ENCODE measurements at regions not wholly inside any gene's neighbourhood (a gene's known extent, or its start where the extent isn't known, plus 50 kb on each side); places are given as distances from the start of the nearest gene placed in this dataset.

DNA sequence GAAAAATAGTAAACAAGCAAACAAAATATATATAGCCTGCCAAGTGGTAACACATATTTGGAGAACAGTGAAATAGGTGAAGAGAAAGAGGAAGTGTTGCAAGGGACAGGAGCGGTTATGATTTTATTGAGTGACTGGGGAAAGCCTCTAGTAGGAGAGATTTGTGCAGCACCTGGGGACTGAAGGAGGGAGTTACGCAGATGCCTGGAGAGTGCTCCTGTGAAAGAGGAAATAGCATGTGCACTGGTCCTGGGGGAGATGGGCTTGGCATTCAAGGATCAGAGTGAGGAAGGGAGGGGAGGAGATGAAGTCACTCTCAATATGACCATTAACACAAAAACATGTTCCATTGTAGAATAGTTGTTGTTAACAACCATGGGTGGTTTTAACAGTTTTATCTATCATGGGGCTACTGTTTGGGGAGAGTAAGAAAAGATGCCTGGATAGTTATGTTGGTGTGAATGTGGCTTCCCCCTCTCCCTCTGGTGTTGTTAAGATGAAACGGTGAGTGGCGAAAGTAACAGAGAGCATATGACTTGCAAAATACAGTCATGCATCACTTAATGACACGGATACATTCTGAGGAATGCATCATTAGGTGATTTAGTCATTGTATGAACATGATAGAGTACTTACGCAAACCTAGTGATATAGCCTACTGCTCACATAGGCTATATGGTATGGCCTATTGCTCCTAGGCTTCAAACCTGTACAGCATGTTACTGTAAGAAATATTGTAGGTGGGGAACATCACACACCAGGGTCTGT lies 251.7 kb upstream of the ARGLU1 start:
- no peak for DNase-seq

DNA sequence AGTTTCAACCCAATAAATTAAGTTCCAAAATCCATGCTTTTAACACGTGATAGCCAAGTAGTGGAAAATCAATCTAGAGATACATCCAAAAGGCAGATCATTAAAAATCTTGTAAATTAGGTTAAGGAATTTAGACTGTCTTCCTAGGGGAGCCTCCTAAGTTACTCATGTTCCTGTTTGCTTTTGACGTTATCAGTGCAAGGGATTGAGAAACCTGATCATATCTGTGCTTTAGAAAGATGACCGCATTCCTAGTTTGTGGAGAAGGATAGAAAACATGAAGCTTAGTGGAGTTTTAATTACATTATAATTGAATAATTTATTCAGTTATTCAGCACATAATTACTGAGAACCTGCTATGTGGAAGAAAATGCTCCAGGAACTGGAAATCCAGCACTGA lies 251.0 kb upstream of the ARGLU1 start:
- DNase-seq, result no peak

- DNase-seq, result no peak
Measured at GRCh38 chr13:106815545-106815944, 247.6 kb upstream of the ARGLU1 start.

- no peak for DNase-seq
Measured at GRCh38 chr13:106814463-106814862, 246.5 kb upstream of the ARGLU1 start.

DNA sequence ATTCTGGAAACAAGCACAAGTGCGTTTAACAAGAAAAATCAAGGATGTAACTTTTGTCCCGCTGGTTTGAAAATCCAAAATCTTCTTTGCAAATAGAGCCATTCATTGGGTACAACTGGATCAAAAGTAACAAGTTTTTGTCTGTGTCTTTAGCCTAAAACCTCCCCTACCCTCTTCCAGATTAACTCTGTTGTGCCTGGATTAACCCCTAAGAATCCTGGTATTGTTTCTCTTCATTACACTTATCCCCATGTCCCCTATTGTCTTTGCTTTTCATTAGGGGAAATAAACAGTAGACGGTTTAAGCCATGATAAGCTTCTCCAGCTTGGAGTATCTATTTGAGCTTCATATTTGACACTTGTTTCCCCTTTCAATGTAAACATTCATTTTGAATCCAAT lies 242.1 kb upstream of the ARGLU1 start:
- DNase-seq, result no peak

DNA sequence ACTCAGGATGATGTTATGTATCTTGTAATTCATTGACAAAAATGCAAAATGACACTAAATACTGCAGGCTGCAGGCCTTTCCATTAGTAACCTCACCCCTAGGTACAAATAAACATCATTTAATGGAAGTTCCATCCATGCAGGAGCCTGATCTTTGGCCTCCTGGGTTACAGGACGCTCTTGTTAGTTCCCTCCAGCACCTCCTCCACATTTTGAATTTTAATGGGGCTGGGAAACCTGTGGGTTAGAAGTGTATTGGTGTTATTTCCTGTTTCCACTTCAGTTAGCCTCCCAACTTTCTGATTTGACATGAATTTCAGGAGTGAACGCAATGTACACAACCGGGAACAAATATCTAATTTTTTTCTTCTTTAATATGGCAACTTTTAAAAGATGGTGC lies 237.1 kb upstream of the ARGLU1 start:
- no peak for DNase-seq

GRCh38 chr13:106802917-106803316 lies 235.0 kb upstream of the ARGLU1 start:
- DNase-seq, result no peak

- DNase-seq, result no peak
Measured at GRCh38 chr13:106799781-106800335, 231.9 kb upstream of the ARGLU1 start.

DNA sequence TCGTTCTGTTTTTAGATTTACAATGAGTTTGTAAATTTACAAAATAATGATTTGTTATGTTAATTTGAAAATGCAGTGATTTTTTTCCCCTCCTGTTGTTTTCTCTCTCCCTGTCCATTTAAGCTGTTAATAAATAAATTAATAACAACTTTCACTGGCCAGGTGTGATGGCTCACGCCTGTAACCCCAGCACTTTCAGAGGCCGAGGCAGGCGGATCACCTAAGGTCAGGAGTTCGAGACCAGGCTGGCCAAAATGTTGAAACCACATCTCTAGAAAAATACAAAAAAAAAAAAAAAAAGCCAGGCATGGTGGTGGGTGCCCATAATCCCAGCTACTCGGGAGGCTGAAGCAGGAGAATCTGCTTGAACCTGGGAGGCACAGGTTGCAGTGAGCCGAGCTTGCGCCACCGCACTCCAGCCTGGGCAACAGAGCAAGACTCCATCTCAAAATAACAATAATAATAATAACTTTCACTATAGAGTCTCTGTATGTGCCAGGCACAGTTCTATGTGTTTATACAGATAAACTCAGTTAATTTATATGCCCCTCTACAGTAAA lies 229.2 kb upstream of the ARGLU1 start:
- no peak for DNase-seq

DNA sequence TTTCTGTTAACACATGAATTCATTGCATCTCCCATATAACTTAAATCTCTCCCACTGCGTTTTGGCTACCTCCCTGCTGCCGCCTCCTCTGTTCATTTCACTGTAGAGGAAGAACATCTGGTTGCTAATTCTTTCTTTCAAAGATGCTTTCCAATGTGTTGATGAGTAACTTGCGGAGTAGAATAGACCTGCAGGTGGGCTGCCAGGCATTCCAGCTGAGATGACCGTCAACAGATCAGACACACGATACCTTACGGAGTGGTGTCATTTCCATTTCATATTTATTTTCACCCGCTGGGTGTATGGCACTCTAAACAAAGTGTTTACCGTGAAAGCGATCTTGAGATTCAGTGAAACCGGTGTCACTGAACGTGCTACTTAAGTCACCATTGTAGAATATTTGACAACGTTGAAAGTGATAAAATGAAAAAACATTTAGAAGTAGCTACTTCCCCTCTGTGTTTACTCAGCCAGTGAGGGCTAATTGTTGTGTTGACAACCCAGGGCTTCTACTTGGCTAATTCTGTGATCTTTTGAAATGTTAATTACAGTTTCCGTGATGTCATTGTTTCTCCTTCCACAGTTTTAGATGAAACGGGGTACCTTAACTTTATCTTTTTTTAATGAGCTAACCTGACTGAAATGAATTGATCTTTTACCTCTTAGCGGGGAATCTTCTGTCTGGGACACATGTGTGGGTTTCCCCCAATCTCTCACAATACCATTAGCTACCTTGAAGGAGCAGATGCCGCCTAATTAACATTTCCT lies 228.5 kb upstream of the ARGLU1 start:
- no peak for DNase-seq

DNA sequence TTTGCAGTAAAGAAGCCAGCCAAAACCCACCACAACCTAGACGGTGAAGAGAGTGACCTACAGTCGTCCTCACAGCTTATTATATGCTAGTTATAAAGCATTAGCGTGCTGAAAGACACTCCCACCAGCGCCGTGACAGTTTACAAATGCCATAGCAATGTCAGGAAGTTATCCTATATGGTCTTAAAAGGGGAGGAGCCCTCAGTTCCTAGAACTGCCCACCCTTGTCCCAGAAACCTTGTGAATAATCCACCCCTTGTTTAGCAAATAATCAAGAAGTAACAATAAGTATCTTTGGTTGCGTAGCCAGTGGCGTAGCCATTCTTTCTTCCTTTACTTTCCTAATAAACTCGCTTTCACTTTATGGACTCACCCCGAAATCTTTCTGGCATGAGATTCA lies 227.9 kb upstream of the ARGLU1 start:
- no peak for DNase-seq

GRCh38 chr13:106794117-106794516 lies 226.2 kb upstream of the ARGLU1 start:
- no peak for DNase-seq

DNA sequence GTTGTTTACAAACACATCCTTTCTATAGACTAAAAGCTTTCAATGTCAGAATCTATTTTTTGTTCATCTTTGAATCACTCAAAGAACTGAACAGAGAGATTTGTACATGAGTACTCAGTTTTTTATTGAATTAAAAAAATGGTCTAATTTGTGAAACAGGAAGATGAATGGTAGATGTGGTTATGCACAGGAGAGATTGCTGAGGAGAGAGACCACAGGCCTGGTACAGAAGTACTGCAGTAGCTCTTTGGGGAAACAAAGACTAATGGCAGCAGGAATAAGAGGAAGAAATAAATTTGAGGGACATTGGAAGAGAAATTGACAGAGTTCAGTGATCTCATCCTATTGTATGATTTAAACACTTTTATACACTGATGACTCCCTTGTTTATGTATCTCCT lies 222.0 kb upstream of the ARGLU1 start:
- no peak for DNase-seq

DNA sequence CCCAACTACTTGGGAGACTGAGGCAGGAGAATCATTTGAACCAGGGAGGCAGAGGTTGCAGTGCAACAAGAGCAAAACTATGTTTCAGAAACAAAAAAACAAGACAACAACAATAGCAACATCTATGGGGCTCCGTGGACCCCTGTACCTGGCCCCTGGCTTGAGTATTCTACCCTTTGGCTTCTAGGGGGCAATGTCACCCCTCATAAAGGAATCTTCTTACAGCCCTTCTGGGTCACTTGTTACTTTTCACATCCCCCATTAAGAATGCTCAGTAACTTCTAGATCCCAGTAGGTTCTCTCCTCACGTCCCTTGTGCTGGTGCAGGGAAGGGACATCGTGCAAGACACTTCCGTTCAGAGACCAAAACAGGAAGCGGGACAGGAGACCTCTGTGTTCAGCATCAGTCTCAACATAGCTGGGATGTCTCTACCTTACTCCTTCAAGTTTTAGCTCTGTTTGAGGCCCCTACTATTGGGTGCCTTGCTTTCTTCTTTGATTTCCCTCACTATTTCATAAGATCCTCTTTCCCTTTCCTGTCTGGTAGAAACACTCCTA lies 218.1 kb upstream of the ARGLU1 start:
- peak; percentile 83 for DNase-seq

DNA sequence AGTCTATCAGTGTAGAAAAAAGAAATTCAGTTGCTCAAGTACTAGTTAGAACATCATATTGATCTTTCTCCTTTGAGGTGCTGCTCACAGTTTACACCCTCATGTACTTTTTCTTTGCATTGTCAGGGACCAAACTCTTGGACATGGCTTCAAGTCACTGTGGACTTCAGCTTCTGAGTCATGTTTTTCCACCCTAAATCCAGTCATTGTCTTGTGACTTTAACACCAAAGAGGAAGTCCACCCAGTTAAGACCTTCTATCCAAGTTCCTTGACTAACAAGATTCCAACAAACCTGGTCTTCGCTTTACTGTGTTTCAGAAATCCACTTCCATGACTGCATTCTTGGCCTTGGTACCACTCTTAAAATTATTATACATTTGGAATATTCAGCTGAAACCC lies 206.7 kb upstream of the ARGLU1 start:
- no peak for DNase-seq

DNA sequence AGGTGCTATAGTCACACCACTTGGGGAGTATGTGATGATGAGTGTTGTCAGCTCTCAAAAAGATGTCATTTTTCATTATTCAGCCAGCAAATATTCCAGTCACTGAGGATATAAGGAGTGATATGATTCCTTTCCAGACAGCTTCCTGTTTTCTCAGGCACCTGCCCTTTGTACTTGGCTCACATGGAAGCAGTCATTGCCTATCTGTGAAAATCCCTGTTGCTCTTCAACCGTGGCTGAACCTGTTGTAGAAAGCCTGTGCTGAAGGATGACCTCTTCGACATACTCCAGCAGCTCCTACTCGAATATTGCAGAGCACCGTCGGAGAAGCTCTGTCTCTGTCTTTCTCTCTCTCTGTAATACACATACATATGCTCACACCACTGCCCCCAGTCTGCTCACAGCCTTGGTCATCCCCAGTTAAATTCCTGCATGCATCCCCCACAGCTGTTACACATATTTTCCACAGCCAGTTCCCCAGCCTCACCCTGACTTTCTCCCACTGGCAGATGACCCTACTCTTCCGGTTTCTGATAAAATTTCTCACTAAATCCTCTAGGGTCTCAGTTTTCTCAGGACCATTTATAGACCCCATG lies 204.2 kb upstream of the ARGLU1 start:
- no peak for DNase-seq

DNA sequence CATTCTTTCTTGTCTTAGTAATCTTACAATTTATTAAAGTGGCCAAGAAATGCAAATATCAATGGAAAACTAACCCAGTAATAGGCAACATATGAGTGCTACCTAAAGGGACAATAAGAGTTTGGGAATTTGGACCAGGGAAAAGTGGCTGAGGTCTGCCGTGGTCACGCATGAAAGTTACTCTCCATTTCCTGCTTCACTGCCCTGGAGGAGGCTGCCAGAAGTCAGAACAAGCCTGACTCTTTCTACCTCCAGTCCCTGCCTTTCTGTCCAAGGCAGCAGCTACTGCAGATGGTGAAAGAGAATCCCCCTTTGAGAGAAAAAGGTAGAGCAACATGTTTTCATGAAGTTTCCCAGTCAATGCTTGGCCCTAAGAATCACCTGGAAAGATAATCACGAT lies 201.1 kb upstream of the ARGLU1 start:
- no peak for DNase-seq

- DNase-seq, result no peak
Measured at GRCh38 chr13:106762708-106763107, 194.8 kb upstream of the ARGLU1 start.

DNA sequence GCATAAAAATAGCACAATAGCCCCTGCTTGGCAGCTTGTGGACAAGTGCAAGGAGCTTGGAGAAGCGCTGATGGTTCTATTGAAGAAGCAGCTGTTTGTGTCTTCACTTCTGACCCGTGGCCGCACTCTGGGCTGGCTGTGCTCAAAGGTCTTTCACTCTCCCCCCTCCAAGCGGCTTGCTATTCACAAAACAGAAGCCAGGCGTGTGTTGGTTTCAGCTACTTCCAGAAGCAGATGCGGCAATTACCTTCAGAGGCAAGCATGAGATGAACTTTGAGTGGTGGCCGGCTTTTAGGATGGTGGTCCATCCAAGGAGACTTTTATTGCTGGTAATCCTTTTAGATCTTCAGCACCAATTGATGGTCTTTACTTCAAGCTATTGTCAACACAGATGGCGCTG lies 188.5 kb upstream of the ARGLU1 start:
- no peak for DNase-seq

- no peak for DNase-seq
Measured at GRCh38 chr13:106755542-106755941, 187.6 kb upstream of the ARGLU1 start.

DNA sequence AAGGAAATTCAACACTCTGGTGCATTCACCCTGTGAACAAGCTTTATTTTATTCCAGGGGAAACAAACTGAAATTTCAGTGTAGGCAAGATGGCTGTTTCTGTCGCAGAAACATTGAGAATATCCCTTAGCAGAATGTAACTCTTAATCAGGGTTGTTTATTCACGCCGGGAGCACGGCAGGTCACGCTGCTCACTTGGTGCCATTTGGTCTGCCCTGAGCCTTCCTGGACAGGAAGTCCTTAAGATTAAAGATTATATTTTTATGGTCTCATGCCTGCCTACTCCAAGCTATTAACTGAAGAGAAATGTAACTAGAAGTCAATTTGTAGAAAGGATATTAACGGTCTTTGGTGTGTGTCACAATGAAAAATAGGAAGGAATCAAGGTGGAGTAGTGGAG lies 185.3 kb upstream of the ARGLU1 start:
- DNase-seq, result no peak

DNA sequence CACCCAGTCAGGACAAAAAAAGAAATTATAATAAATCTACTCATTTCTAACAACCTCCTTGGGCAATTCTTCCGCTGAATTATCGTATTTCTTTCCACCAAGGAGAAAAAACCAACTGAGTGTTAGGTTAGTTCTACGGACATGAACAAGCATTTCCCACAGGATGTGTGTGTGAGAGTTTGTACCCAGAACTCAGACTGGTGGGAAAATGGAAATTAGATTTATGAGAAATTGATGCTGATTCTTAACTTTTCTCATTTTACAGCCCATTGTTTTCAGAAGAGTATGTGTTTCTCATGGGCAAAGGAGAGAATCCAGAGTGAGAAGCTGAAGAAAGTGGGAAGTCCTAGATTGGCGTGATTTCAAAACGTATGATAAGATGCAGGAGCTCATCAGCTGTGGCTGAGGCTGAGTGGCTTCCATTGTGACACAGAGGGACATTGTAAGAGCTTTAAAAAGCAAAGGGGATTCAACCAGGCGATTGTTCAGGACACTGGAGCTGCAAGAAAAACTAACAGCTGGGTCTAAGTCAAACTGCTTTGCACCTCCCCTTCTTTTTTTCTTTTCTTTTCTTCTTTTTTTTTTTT lies 184.7 kb upstream of the ARGLU1 start:
- no peak for DNase-seq

DNA sequence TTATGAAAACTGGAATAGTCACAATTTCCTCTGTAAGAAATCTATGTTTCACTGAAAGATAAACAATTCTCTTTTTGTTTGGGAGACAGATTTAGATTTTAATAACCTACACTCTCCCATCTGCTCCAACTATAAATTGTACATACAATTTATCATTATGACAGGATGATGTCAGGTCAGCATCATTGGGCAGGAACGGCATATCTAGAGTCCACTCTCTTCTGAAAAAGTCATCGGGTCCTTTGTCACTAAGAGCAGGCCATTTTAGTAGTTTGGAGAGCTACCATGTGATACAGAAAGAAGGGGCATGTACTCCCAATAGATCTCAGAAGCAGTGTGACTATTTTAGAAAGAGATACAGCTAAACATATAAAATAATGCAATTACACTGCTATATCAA lies 180.8 kb upstream of the ARGLU1 start:
- no peak for DNase-seq

Measured in MV-4-11 (cell line).